ENCODE measurements at regions not wholly inside any gene's neighbourhood (a gene's known extent, or its start where the extent isn't known, plus 50 kb on each side); places are given as distances from the start of the nearest gene placed in this dataset.
"Not testable (repeated sequence)": the region's sequence is repeated elsewhere in the genome, so short reads cannot be mapped to it uniquely, and the experiment has no call there.

DNA sequence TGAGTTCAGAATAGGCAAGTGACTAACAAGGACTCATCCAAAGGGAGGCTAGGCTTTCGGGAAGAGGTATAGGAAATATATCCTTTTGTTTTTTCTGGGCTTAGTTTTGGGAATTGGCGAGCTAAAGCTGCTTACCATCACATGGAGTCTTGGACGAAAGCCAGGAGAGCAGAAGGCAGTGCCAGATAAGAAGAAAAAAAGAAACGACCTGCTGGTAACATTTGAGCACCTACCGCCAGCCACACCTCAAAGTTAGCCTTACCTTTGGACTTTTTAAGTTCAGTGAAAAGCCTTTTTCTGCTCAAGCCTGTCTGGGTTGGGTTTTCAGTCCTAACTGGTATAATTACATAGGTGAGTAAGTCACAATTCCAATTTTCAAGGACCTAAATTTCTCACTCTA, 85.1 kb upstream of the LCORL start:
- H3K9me3 Mint-ChIP-seq, result no peaks in the 10 kb centered on the region
- TF ChIP-seq, protein P1, sequence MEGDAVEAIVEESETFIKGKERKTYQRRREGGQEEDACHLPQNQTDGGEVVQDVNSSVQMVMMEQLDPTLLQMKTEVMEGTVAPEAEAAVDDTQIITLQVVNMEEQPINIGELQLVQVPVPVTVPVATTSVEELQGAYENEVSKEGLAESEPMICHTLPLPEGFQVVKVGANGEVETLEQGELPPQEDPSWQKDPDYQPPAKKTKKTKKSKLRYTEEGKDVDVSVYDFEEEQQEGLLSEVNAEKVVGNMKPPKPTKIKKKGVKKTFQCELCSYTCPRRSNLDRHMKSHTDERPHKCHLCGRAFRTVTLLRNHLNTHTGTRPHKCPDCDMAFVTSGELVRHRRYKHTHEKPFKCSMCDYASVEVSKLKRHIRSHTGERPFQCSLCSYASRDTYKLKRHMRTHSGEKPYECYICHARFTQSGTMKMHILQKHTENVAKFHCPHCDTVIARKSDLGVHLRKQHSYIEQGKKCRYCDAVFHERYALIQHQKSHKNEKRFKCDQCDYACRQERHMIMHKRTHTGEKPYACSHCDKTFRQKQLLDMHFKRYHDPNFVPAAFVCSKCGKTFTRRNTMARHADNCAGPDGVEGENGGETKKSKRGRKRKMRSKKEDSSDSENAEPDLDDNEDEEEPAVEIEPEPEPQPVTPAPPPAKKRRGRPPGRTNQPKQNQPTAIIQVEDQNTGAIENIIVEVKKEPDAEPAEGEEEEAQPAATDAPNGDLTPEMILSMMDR (IDR thresholded peaks at IDR 0.05), result no peak
- no peak overlapping the region for H3K27ac Mint-ChIP-seq
- no peaks in the 10 kb centered on the region for H3K36me3 Mint-ChIP-seq (ENCODE audit: low read depth)
- no peaks in the 10 kb centered on the region for H3K27me3 Mint-ChIP-seq (ENCODE audit: low read depth, poor library complexity)
- no peak for DNase-seq
- no peak overlapping the region for H3K4me3 Mint-ChIP-seq
- H3K4me1 Mint-ChIP-seq, result no peaks in the 10 kb centered on the region

- no peaks in the 10 kb centered on the region for H3K4me1 Mint-ChIP-seq
- no peak overlapping the region for H3K4me3 Mint-ChIP-seq
- H3K27ac Mint-ChIP-seq, result no peak overlapping the region
- no peaks in the 10 kb centered on the region for H3K27me3 Mint-ChIP-seq (ENCODE audit: low read depth, poor library complexity)
- H3K9me3 Mint-ChIP-seq, result no peaks in the 10 kb centered on the region
- TF ChIP-seq, protein P1 (IDR thresholded peaks at IDR 0.05), result no peak
- no peaks in the 10 kb centered on the region for H3K36me3 Mint-ChIP-seq (ENCODE audit: low read depth)
- no peak for DNase-seq
Observed at GRCh38 chr4:18105030-18106011, 83.8 kb upstream of the LCORL start.

- no peak for DNase-seq
- Mint-ChIP-seq H3K4me3 (no peak overlapping the region), H3K27me3 (ENCODE audit: low read depth, poor library complexity) (no peaks in the 10 kb centered on the region), H3K36me3 (ENCODE audit: low read depth) (no peaks in the 10 kb centered on the region), H3K27ac (peak overlapping the region; percentile 22), H3K4me1 (no peaks in the 10 kb centered on the region), H3K9me3 (no peaks in the 10 kb centered on the region)
- TF ChIP-seq, protein P1 (IDR thresholded peaks at IDR 0.05), result no peak
Observed at GRCh38 chr4:18103876-18104605, 82.5 kb upstream of the LCORL start.

DNA sequence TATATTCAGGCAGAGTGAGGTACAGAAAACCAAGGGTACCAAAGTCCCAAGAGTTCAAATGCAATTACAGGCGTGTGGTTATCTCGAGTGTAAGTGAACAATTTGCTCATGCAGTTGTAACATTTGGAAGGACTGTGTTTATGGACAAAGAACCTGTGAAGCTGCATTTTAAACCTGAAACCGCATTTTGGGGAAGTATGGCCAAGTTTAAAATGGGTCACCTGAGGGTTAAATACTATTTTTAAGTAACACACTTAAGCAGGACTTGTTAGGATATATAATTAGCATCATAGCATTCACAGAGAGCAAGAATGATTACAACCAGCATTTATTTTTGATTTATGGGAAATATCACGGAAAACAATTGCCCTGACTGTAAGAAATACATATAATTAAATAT, 79.1 kb upstream of the LCORL start:
- no peak for DNase-seq
- Mint-ChIP-seq H3K27ac (no peak overlapping the region), H3K4me1 (no peaks in the 10 kb centered on the region), H3K9me3 (no peaks in the 10 kb centered on the region), H3K4me3 (no peak overlapping the region), H3K36me3 (ENCODE audit: low read depth) (no peaks in the 10 kb centered on the region), H3K27me3 (ENCODE audit: low read depth, poor library complexity) (no peaks in the 10 kb centered on the region)
- TF ChIP-seq, protein P1 (IDR thresholded peaks at IDR 0.05), result no peak

DNA sequence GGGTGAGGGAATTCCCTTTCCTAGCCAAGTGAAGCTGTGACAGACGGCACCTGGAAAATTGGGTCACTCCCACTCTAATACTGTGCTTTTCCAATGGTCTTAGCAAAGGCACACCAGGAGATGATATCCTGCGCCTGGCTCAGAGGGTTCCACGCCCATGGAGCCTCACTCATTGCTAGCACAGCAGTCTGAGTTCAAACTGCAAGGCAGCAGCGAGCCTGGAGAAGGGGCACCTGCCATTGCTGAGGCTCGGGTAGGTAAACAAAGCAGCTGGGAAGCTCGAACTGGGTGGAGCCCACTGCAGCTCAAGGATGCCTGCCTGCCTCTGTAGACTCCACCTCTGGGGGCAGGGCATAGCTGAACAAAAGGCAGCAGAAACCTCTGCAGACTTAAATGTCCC, 68.9 kb upstream of the LCORL start:
- H3K9me3 Mint-ChIP-seq, result peaks cover 55% of the 10 kb centered on the region
- H3K4me1 Mint-ChIP-seq; DNase-seq; H3K27ac Mint-ChIP-seq; H3K27me3 Mint-ChIP-seq (ENCODE audit: low read depth, poor library complexity); H3K4me3 Mint-ChIP-seq; H3K36me3 Mint-ChIP-seq (ENCODE audit: low read depth): not testable (repeated sequence)

- Mint-ChIP-seq H3K27ac (no peak overlapping the region), H3K36me3 (ENCODE audit: low read depth) (no peaks in the 10 kb centered on the region), H3K4me1 (no peaks in the 10 kb centered on the region), H3K27me3 (ENCODE audit: low read depth, poor library complexity) (no peaks in the 10 kb centered on the region), H3K4me3 (no peak overlapping the region), H3K9me3 (peaks cover 17% of the 10 kb centered on the region)
- TF ChIP-seq, protein P1 (IDR thresholded peaks at IDR 0.05), result no peak
- no peak for DNase-seq
Observed at GRCh38 chr4:18082236-18082635, 60.7 kb upstream of the LCORL start.
